OCI-LY7 (cell line): ENCODE measurements at regions not wholly inside any gene's neighbourhood (a gene's known extent, or its start where the extent isn't known, plus 50 kb on each side); places are given as distances from the start of the nearest gene placed in this dataset.

Experiments used
- EZH2phosphoT487 ChIP-seq: fragments of 200-600 bp; sonication (generic); IDR thresholded peaks from 2 replicates; pipeline ENCODE4 v1.6.1; 2018; ENCODE audit warnings: low read depth, borderline replicate concordance, mild to moderate bottlenecking, mixed run types, antibody characterized with exemption, low read length, moderate library complexity, mixed read lengths
- TF ChIP-seq, protein P1 (sequence below): fragments of 200-600 bp; sonication (generic); conservative IDR thresholded peaks from 2 replicates; pipeline ENCODE4 v1.5.1; 2014; ENCODE audit warnings: mild to moderate bottlenecking, antibody characterized with exemption, low read length, moderate library complexity, mixed read lengths

DNA sequence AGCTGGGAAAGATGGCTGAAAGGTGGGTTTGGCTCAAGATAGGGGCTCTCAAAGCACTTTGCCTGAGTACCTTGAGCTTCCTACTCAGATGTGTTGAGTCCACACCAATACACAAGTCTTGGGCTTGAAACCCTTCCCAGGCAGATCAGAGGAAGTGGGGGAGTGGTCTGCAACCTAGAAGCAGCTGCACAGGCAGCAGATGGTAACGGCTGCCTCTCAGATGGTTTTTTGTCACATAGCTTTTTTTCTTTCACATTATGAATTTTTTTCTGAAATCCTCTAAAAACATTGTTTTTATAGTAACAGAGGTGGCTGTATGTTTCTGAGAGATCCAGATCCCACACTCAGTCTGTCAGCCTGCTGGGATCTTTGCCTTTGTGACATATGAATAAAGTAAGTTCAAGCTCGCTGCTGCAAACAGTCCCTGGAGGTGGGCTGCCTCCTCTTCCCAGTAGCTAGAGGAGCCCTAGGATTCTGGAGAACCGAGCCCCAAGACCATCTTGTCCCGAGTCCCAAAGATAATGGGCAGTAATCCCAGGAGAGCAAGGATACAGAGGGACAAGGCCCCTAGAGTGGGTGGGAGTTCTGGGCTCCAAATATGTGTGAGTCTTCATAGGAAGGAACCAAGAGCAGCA lies 97.1 kb upstream of the TOP1 start:
- TF ChIP-seq, protein P1, sequence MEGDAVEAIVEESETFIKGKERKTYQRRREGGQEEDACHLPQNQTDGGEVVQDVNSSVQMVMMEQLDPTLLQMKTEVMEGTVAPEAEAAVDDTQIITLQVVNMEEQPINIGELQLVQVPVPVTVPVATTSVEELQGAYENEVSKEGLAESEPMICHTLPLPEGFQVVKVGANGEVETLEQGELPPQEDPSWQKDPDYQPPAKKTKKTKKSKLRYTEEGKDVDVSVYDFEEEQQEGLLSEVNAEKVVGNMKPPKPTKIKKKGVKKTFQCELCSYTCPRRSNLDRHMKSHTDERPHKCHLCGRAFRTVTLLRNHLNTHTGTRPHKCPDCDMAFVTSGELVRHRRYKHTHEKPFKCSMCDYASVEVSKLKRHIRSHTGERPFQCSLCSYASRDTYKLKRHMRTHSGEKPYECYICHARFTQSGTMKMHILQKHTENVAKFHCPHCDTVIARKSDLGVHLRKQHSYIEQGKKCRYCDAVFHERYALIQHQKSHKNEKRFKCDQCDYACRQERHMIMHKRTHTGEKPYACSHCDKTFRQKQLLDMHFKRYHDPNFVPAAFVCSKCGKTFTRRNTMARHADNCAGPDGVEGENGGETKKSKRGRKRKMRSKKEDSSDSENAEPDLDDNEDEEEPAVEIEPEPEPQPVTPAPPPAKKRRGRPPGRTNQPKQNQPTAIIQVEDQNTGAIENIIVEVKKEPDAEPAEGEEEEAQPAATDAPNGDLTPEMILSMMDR: no peak
- TF ChIP-seq EZH2phosphoT487: no peak
